Esophagus squamous epithelium (tissue), 4 donors: ENCODE measurements at regions not wholly inside any gene's neighbourhood (a gene's known extent, or its start where the extent isn't known, plus 50 kb on each side); places are given as distances from the start of the nearest gene placed in this dataset.

Experiments used
- POLR2A ChIP-seq, 4 donors: fragments of 450-650 bp; IDR thresholded peaks; one replicate each; pipeline ENCODE4 v1.6.1; 2017; ENCODE audit warnings: antibody characterized with exemption in 4 of 4, mild to moderate bottlenecking in 4 of 4, moderate library complexity in 3 of 4
- TF ChIP-seq, protein P1 (sequence below), 6 experiments: fragments of 450-650 bp in 4 of 6; fragments of 200-600 bp in 2 of 6; sonication (generic) in 2 of 6; IDR thresholded peaks; one replicate each; pipeline ENCODE4 v1.5.1; 2016 to 2019; ENCODE audit warnings: antibody characterized with exemption in 6 of 6, mild to moderate bottlenecking in 4 of 6, moderate library complexity in 4 of 6

DNA sequence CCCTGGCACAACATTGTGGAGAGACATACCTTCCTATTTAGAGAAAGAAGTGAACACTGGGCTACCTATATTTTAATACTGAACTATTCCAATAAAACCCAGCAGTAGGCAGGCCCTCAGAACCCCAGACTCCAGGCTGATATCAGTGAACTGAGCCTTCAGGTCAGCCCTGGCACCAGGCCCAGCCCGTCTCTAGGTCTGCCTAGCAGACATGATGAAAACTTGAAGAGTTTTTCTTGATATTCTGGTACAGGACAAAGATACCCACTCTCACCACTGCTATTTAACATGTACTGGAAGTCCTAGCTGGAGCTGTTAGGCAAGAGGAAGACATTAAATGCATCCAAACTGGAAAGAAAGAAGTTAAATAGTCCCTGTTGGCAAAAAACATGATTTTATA lies 396.6 kb upstream of the SPRY2 start:
- TF ChIP-seq, protein P1, sequence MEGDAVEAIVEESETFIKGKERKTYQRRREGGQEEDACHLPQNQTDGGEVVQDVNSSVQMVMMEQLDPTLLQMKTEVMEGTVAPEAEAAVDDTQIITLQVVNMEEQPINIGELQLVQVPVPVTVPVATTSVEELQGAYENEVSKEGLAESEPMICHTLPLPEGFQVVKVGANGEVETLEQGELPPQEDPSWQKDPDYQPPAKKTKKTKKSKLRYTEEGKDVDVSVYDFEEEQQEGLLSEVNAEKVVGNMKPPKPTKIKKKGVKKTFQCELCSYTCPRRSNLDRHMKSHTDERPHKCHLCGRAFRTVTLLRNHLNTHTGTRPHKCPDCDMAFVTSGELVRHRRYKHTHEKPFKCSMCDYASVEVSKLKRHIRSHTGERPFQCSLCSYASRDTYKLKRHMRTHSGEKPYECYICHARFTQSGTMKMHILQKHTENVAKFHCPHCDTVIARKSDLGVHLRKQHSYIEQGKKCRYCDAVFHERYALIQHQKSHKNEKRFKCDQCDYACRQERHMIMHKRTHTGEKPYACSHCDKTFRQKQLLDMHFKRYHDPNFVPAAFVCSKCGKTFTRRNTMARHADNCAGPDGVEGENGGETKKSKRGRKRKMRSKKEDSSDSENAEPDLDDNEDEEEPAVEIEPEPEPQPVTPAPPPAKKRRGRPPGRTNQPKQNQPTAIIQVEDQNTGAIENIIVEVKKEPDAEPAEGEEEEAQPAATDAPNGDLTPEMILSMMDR (IDR thresholded peaks at IDR 0.05): no peak
- TF ChIP-seq POLR2A (IDR thresholded peaks at IDR 0.05): no peak
